Activated T-cell treated with anti-CD3 and anti-CD28 coated beads, Interleukin-2, amount 50 U/mL, for 4 hours (primary cell): ENCODE measurements at regions not wholly inside any gene's neighbourhood (a gene's known extent, or its start where the extent isn't known, plus 50 kb on each side); places are given as distances from the start of the nearest gene placed in this dataset.
"Not testable (repeated sequence)": the region's sequence is repeated elsewhere in the genome, so short reads cannot be mapped to it uniquely, and the experiment has no call there.

Experiments
- ATAC-seq, 2 donors: fragments of 200-7000 bp; cut with Tn5 transposase; one replicate each; pipeline ENCODE4 v1.10.0; 2021
- DNase-seq: peaks from one replicate; pipeline ENCODE4 v3.0.0-alpha.2; 2020
- H3K27me3 Mint-ChIP-seq: one replicate; pipeline ENCODE4 v1.8.0; 2021; ENCODE audit warnings: low read depth, mixed read lengths
- H3K36me3 Mint-ChIP-seq: one replicate; pipeline ENCODE4 v1.8.0; 2022; ENCODE audit warnings: mixed read lengths; ENCODE audit not compliant: insufficient read depth
- H3K4me1 Mint-ChIP-seq: one replicate; pipeline ENCODE4 v1.8.0; 2021; ENCODE audit warnings: low read depth, mixed read lengths
- H3K4me3 Mint-ChIP-seq: one replicate; pipeline ENCODE4 v1.8.0; 2021; ENCODE audit warnings: mild to moderate bottlenecking, moderate library complexity, mixed read lengths
- H3K9me3 Mint-ChIP-seq: one replicate; pipeline ENCODE4 v1.8.0; 2021; ENCODE audit warnings: mixed read lengths

DNA sequence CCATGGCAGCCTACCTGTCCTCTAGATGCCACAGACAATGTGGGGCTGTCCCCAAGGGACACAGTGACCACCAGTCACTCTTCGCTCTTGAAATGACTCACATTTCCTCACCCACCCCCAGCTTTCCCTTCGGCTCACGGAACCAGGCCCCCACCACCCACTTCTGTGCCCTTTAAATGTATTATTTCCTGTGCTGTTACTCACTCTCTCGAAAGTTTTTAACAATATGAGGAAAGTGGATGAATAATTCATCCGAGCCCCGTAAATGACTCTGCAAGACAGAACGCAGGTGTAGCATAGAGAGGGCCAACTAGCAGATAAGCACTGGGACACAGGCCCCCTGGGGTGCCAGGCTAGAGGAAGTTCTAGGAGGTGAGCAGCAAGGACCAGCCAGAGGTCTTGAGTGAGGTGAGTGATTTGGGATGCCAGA, 179.5 kb upstream of the TBL1X start:
- peak overlapping the region; percentile 46 for H3K4me3 Mint-ChIP-seq
- no peaks in the 10 kb centered on the region for H3K9me3 Mint-ChIP-seq
- H3K4me1 Mint-ChIP-seq, result peaks cover 23% of the 10 kb centered on the region
- ATAC-seq (peak; percentile 97), DNase-seq (peak; percentile 56)
- no peaks in the 10 kb centered on the region for H3K27me3 Mint-ChIP-seq
- no peaks in the 10 kb centered on the region for H3K36me3 Mint-ChIP-seq

- ATAC-seq, result no peak
- DNase-seq, result no peak
- Mint-ChIP-seq H3K4me1 (peaks cover 23% of the 10 kb centered on the region), H3K4me3 (no peak overlapping the region), H3K9me3 (no peaks in the 10 kb centered on the region), H3K27me3 (no peaks in the 10 kb centered on the region), H3K36me3 (no peaks in the 10 kb centered on the region)
These were observed 178.6 kb upstream of the TBL1X start for GRCh38 chrX:9286234-9286633.

DNA sequence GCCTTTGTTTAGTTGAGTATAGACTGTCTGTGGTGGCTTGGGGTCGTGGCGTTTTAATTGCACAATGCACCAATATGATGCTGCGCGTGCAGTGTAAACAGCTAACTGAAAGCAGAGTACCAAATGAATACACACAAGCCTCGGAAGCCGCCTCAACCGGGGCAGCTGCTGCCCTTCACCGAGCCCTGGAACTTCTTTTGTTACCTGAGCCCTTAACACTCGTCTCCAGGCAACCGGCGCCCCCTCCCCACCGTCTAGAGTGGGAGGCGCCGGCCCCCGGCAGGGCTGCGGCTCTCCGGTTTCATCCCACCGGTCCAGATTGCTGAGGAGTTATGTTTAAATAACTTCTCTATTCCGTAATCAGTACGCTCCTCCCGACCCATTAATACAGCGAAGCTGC, 173.2 kb upstream of the TBL1X start:
- ATAC-seq, result no peak
- no peaks in the 10 kb centered on the region for H3K9me3 Mint-ChIP-seq

DNA sequence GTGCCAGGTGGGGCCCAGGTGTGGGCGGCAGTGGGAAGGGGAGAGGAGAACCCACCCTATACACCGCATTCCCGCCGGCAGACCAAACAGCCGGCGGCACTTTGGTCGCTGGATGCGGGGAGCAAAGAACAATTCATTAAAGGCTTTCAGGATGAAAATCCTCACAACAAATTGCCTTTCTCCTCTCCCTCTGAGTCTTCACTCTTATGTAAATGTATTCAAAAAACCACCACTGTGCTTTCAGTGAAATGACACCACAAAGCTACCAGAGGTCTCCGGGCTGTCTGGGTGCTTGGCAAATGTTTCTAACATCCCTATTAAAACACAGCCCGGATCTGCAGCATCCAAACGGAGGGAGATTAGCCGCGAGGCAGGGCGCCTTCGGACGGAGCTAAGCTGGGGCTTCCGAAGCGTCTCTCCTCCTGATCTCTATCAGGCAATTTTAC, 171.8 kb upstream of the TBL1X start:
- no peaks in the 10 kb centered on the region for H3K36me3 Mint-ChIP-seq
- DNase-seq (no peak), ATAC-seq (no peak)
- H3K27me3 Mint-ChIP-seq, result peaks cover 3% of the 10 kb centered on the region
- no peaks in the 10 kb centered on the region for H3K9me3 Mint-ChIP-seq
- H3K4me3 Mint-ChIP-seq, result no peak overlapping the region
- no peaks in the 10 kb centered on the region for H3K4me1 Mint-ChIP-seq

More for the DNA sequence above, 173.2 kb upstream of the TBL1X start:
- H3K27me3 Mint-ChIP-seq, result peaks cover 3% of the 10 kb centered on the region
- H3K36me3 Mint-ChIP-seq, result no peaks in the 10 kb centered on the region
- H3K4me1 Mint-ChIP-seq, result no peaks in the 10 kb centered on the region
- no peak overlapping the region for H3K4me3 Mint-ChIP-seq
- DNase-seq, result no peak

DNA sequence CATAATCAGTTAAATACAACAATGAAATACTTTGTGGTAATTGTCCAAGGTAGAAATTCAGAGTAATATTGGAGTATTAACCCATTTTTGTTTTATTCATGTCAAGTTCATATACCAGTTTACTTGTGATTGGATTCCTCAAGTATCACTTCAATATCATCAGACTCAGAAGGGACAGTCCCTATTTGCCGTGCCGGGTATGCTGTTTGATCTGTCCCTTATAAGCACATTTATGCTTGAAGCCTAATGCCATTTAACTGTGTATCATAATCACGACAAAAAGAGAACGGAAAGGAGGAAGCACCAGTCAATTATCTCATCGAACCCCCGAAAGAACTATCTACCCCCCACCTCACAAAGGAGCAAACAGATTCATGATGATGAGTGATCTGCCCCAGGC, 171.0 kb upstream of the TBL1X start:
- no peak overlapping the region for H3K4me3 Mint-ChIP-seq
- no peaks in the 10 kb centered on the region for H3K4me1 Mint-ChIP-seq
- ATAC-seq, result no peak
- no peaks in the 10 kb centered on the region for H3K9me3 Mint-ChIP-seq
- peaks cover 3% of the 10 kb centered on the region for H3K27me3 Mint-ChIP-seq
- no peak for DNase-seq
- H3K36me3 Mint-ChIP-seq, result no peaks in the 10 kb centered on the region

DNA sequence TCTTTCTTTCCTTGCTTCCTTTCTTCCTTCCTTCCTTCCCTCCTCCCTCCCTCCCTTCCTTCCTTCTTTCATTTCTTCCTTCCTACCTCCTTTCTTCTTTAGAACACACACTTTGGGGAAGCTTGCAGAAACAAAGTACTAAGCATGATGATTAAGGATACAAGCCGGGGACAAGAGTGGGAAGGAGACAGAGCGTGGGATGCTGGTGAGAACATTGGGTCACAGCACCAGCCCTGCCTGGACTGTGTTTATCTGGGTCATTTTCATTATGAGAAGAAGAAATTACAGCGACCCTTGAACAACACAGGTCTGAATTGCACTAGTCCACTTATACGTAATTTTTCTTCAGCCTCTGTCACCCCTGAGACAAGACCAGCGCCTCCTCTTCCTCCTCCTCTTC, 169.3 kb upstream of the TBL1X start:
- Mint-ChIP-seq H3K27me3 (peaks cover 3% of the 10 kb centered on the region), H3K4me3 (no peak overlapping the region), H3K9me3 (no peaks in the 10 kb centered on the region), H3K36me3 (no peaks in the 10 kb centered on the region), H3K4me1 (no peaks in the 10 kb centered on the region)
- ATAC-seq (no peak), DNase-seq (no peak)

DNA sequence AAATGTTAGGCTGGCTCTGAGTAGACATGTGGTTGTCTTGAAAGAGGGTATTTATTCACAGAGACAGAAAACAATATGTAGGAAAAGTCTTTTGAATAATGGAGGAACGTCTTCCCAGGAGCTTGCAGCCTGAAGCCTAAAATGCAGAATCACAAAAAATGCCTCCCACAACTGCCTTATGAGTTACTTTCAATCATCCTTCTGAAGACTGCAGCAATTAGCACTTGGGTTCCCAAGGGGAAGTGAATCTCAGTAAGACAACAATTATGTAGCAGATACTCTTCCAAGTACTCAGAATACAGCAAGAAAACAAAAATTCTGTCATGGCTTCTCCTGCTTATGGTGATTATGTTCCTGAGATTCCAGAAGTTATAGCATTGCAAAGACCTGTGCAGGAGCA, 166.6 kb upstream of the TBL1X start:
- no peak overlapping the region for H3K4me3 Mint-ChIP-seq
- ATAC-seq (no peak), DNase-seq (no peak)
- H3K27me3 Mint-ChIP-seq, result no peaks in the 10 kb centered on the region
- no peaks in the 10 kb centered on the region for H3K36me3 Mint-ChIP-seq
- H3K4me1 Mint-ChIP-seq, result no peaks in the 10 kb centered on the region
- no peaks in the 10 kb centered on the region for H3K9me3 Mint-ChIP-seq

GRCh38 chrX:9299681-9300080, 165.2 kb upstream of the TBL1X start:
- not testable (repeated sequence) for H3K9me3 Mint-ChIP-seq, H3K4me1 Mint-ChIP-seq, H3K36me3 Mint-ChIP-seq, DNase-seq, H3K4me3 Mint-ChIP-seq, ATAC-seq, H3K27me3 Mint-ChIP-seq

DNA sequence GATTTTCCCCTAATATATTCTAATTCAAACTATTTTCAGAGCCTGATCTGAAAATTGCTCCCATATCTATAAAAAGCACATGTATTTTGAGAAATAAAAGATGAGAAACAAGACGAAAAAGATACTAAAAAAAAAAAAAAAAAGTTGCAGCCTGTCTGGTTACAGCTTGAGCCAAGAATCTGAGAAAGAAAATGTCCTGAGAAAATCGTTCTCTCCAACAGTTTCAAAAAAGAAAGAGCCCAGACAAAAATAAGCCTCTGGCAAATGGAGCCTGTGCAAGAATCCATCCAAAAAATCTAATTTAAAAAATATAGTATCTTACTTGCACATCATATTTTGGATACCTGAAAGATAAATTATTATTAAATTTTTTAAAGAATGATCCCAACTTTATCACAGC, 163.0 kb upstream of the TBL1X start:
- ATAC-seq, result no peak
- no peaks in the 10 kb centered on the region for H3K9me3 Mint-ChIP-seq

GRCh38 chrX:9302381-9302780, 162.5 kb upstream of the TBL1X start:
- H3K4me1 Mint-ChIP-seq, result no peaks in the 10 kb centered on the region
- H3K27me3 Mint-ChIP-seq, result no peaks in the 10 kb centered on the region
- no peaks in the 10 kb centered on the region for H3K9me3 Mint-ChIP-seq
- DNase-seq (no peak), ATAC-seq (no peak)
- no peak overlapping the region for H3K4me3 Mint-ChIP-seq
- no peaks in the 10 kb centered on the region for H3K36me3 Mint-ChIP-seq

More for the DNA sequence above, 163.0 kb upstream of the TBL1X start:
- Mint-ChIP-seq H3K27me3 (no peaks in the 10 kb centered on the region), H3K36me3 (no peaks in the 10 kb centered on the region), H3K4me3 (no peak overlapping the region), H3K4me1 (no peaks in the 10 kb centered on the region)
- no peak for DNase-seq

DNA sequence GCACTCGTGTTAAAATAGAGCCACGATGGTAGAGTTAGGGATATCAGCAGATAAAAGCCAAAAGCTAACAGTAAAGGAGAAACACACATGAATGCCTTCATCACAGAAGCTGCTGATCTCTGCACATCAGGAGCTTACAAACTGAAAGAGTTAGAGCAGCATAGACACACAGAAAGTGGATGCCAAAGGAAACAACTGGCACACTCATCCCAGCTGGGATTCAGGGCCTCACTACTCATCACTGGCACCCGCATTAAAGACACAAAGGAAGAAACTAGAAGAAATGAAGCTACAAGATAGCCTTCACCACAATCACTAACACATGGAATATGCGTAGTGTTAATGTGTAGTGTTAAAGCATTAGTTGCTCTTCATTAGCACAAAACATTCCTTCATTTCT, 156.4 kb upstream of the TBL1X start:
- Mint-ChIP-seq H3K9me3 (no peaks in the 10 kb centered on the region), H3K36me3 (no peaks in the 10 kb centered on the region), H3K4me1 (peaks cover 3% of the 10 kb centered on the region), H3K4me3 (no peak overlapping the region), H3K27me3 (no peaks in the 10 kb centered on the region)
- ATAC-seq, result no peak
- DNase-seq, result no peak

- ATAC-seq, result no peak
- H3K36me3 Mint-ChIP-seq, result no peaks in the 10 kb centered on the region
- H3K9me3 Mint-ChIP-seq, result no peaks in the 10 kb centered on the region
- no peak overlapping the region for H3K4me3 Mint-ChIP-seq
- H3K4me1 Mint-ChIP-seq, result peaks cover 6% of the 10 kb centered on the region
- H3K27me3 Mint-ChIP-seq, result no peaks in the 10 kb centered on the region
- no peak for DNase-seq
These were observed 154.2 kb upstream of the TBL1X start for GRCh38 chrX:9310616-9311015.

DNA sequence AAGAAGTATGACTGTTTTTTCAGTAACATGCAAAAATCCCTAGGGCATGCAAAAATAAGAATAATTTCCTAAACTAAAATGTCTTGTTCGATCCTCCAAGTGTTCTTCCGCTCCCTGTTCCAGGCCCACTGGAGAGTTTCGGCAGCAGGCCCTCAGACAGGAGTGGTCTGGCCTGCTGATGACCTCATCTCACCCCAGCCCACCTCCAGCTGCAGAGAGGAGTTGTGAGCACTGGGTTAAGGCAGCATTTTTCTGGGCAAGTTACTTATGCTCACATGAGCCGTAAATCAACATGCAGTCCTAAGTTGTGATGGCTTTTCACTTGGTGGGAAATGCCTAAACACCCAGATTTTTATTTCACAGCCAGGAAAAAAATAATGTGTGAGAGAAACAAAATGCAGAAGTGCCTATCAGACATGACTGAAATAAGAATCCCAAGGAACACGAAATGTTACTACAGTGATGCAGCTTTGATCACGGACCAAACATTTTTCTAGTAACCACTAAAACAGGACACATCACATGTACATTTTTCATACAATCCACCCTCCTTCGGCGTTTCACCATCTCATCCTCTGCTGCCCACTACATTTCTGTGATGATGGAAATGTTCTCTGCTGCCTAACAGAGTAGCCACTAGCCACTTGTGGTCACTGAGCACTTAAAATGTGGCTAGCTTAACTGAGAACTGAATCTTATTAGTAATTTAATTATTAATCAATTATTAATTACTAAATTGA, 153.3 kb upstream of the TBL1X start:
- no peak overlapping the region for H3K4me3 Mint-ChIP-seq
- no peaks in the 10 kb centered on the region for H3K27me3 Mint-ChIP-seq
- DNase-seq, result no peak
- no peak for ATAC-seq
- no peaks in the 10 kb centered on the region for H3K36me3 Mint-ChIP-seq
- no peaks in the 10 kb centered on the region for H3K9me3 Mint-ChIP-seq
- peaks cover 6% of the 10 kb centered on the region for H3K4me1 Mint-ChIP-seq

GRCh38 chrX:9312922-9313867, 151.7 kb upstream of the TBL1X start:
- no peaks in the 10 kb centered on the region for H3K27me3 Mint-ChIP-seq
- H3K4me3 Mint-ChIP-seq, result no peak overlapping the region
- no peaks in the 10 kb centered on the region for H3K36me3 Mint-ChIP-seq
- DNase-seq, result peak; percentile 80
- peak; percentile 80 to 81 for ATAC-seq
- H3K4me1 Mint-ChIP-seq, result peaks cover 12% of the 10 kb centered on the region
- H3K9me3 Mint-ChIP-seq, result no peaks in the 10 kb centered on the region

- Mint-ChIP-seq H3K27me3 (no peaks in the 10 kb centered on the region), H3K4me1 (peaks cover 20% of the 10 kb centered on the region), H3K4me3 (no peak overlapping the region), H3K36me3 (no peaks in the 10 kb centered on the region), H3K9me3 (no peaks in the 10 kb centered on the region)
- ATAC-seq, result no peak
- no peak for DNase-seq
These were observed 149.8 kb upstream of the TBL1X start for GRCh38 chrX:9315086-9315485.
